GM18907 (cell line): ENCODE measurements at regions not wholly inside any gene's neighbourhood (a gene's known extent, or its start where the extent isn't known, plus 50 kb on each side); places are given as distances from the start of the nearest gene placed in this dataset.
"Not testable (repeated sequence)": the region's sequence is repeated elsewhere in the genome, so short reads cannot be mapped to it uniquely, and the experiment has no call there.

ENCODE experiments used
- ATAC-seq: cut with Tn5 transposase; IDR thresholded peaks from one replicate; pipeline ENCODE4 v1.9.1; 2021; ENCODE audit warnings: mild to moderate bottlenecking, moderate library complexity; ENCODE audit not compliant: unreplicated experiment

- no peak for ATAC-seq
These were observed 280.6 kb upstream of the UBE2E3 start for GRCh38 chr2:180699657-180700361.

- no peak for ATAC-seq
These were observed 281.7 kb upstream of the UBE2E3 start for GRCh38 chr2:180698668-180699067.

GRCh38 chr2:180695586-180696401 lies 284.6 kb upstream of the UBE2E3 start:
- no peak for ATAC-seq

GRCh38 chr2:180694445-180695421 lies 285.7 kb upstream of the UBE2E3 start:
- no peak for ATAC-seq

- no peak for ATAC-seq
These were observed 288.1 kb upstream of the UBE2E3 start for GRCh38 chr2:180692322-180692721.

- ATAC-seq, result not testable (repeated sequence)
These were observed 288.6 kb upstream of the UBE2E3 start for GRCh38 chr2:180691855-180692223.

GRCh38 chr2:180691186-180691854 lies 289.1 kb upstream of the UBE2E3 start:
- ATAC-seq, result not testable (repeated sequence)

- ATAC-seq, result no peak
These were observed 289.8 kb upstream of the UBE2E3 start for GRCh38 chr2:180690611-180691010.

- no peak for ATAC-seq
These were observed 297.5 kb upstream of the UBE2E3 start for GRCh38 chr2:180682871-180683270.

GRCh38 chr2:180679693-180680092 lies 300.7 kb upstream of the UBE2E3 start:
- ATAC-seq, result no peak

- ATAC-seq, result no peak
These were observed 301.8 kb upstream of the UBE2E3 start for GRCh38 chr2:180678625-180678972.

- ATAC-seq, result no peak
These were observed 302.3 kb upstream of the UBE2E3 start for GRCh38 chr2:180677930-180678624.

- ATAC-seq, result no peak
These were observed 303.2 kb upstream of the UBE2E3 start for GRCh38 chr2:180677200-180677599.

GRCh38 chr2:180676520-180677025 lies 303.8 kb upstream of the UBE2E3 start:
- no peak for ATAC-seq

- ATAC-seq, result no peak
These were observed 305.2 kb upstream of the UBE2E3 start for GRCh38 chr2:180675170-180675569.

GRCh38 chr2:180672377-180672776 lies 308.0 kb upstream of the UBE2E3 start:
- no peak for ATAC-seq

- no peak for ATAC-seq
These were observed 310.0 kb upstream of the UBE2E3 start for GRCh38 chr2:180670302-180671003.

- ATAC-seq, result no peak
These were observed 311.4 kb upstream of the UBE2E3 start for GRCh38 chr2:180669016-180669415.

- no peak for ATAC-seq
These were observed 315.9 kb upstream of the UBE2E3 start for GRCh38 chr2:180664507-180664906.
